NCI-H1092 treated with DMSO at 0.1 percent for 48 hours (cell line): ENCODE measurements at regions not wholly inside any gene's neighbourhood (a gene's known extent, or its start where the extent isn't known, plus 50 kb on each side); places are given as distances from the start of the nearest gene placed in this dataset.

Experiments
- DNase-seq: peaks from one replicate; lab custom pipeline; 2025; lab: John Stamatoyannopoulos, UW

DNA sequence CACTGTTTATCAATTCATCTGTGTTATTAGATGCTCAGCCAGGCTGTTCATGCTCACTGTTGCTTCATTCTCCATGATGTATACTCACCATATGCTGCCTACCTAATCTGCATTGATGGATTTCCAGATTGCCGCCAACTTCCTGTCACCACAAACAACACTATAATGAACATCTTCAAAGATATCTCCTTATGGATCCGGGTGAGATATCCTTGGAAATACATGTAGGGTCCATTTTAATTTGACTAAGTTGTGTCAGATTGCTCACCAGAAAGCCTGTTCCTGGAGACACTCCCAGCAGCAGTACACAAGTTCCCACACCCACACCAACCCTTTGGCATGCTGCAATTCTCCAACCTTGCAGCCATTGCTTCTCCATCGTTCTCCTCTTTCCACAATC, 547.5 kb upstream of the TNP1 start:
- no peak for DNase-seq

DNA sequence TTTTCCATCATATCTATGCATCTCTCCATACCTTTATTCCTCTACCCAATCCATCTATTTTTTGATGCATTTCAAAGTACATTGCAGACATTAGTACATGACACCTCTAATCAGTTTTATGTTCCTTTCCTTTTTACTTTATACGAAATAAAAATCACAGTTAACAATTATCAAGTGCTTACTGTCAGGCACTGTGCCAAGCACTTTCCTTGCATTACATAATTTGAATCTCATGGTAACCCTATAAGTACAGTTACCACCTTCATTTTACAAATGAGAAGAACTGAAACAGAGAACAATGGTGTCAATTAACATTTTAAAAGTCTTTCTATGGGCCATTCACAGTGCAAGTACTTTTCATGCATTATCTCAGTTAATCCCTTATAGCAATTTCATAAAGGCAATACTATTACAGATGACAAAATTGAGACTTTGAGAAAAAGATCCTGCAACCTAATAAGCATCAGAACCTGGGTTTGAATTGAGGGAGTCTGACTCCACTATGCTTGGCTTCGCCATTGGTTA, 544.4 kb upstream of the TNP1 start:
- DNase-seq: no peak

GRCh38 chr2:217402761-217403383, 543.0 kb upstream of the TNP1 start:
- DNase-seq: no peak

GRCh38 chr2:217402144-217402543, 542.3 kb upstream of the TNP1 start:
- no peak for DNase-seq

DNA sequence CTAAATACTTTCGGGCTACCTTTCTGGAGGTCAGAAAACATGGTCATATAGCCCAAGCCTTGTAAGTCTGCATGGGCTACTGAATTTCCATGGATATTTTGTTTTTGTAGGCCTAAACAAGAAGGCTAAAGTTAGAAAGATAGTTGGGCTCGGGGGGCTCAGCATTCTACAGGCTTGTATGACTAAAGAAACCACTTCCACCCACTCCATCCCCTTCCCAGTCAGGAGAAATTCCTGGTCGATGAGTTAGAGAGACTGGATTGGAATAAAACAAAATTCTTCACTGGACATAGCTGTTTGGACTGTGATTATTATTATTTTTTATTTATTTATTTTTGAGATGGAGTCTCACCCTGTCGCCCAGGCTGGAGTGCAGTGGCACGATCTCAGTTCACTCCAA, 539.4 kb upstream of the TNP1 start:
- no peak for DNase-seq

- DNase-seq: no peak
Measured at GRCh38 chr2:217398860-217399259, 539.0 kb upstream of the TNP1 start.

- DNase-seq: no peak
Measured at GRCh38 chr2:217398101-217398500, 538.2 kb upstream of the TNP1 start.

DNA sequence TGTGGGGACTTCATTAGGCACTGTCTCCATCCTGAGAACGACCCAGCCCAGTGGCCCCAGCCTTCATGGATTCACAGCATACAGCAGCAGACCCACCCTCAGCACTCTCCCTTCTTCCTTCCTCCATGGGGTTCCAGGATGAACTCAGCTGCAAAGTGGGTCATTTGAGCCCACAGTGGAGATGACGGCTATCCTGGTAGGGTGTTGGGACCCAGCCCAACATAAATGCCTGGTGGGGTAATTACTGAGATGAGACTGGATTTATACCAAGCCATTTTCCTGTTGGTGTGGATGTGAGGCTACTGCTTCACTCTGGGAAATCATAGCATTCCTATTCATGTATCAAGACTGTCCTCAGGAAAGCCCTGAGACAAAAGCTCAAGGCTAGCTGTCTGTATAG, 536.7 kb upstream of the TNP1 start:
- no peak for DNase-seq

DNA sequence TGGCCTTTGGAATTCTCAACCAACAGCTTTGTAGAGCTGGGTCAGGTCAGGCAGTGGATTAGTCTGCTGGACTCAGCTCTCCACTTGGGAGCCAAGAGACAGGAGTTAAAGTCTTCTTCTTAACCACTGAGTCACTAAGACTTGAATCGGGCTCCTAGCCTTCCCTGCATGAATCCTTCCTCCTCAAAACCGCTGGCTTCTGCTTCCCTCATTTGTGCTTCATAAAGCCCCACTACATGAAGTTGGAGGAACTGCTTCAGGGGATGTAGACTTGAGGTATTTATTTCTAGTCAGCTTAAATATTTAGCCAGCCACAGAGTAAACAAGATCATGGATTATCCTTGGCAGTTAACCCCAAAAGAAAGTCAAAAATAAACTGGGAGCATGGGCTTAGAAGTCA, 536.3 kb upstream of the TNP1 start:
- DNase-seq: no peak

GRCh38 chr2:217394510-217395351, 534.9 kb upstream of the TNP1 start:
- no peak for DNase-seq

DNA sequence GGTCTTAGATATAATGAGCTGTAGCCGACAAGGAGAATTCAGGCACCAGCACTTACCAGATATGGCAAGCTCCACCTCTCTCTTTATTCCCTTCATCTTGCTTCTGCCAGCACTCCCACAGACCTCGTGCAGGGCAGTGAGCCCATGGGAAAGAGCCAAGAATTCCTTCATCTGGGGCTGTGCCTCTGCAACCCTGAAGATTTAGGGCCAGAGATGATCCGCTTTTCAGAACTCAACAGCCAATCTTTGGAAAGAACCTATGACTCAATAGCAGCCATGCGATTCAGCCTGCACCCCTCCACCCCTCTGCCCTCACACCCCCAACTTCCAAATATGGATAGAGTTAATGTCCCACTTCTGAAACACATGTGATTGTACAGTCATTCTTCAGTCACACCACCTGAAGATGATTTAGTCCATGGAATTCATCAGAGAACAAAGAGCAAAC, 533.7 kb upstream of the TNP1 start:
- DNase-seq: no peak

GRCh38 chr2:217392930-217393584, 533.2 kb upstream of the TNP1 start:
- no peak for DNase-seq

DNA sequence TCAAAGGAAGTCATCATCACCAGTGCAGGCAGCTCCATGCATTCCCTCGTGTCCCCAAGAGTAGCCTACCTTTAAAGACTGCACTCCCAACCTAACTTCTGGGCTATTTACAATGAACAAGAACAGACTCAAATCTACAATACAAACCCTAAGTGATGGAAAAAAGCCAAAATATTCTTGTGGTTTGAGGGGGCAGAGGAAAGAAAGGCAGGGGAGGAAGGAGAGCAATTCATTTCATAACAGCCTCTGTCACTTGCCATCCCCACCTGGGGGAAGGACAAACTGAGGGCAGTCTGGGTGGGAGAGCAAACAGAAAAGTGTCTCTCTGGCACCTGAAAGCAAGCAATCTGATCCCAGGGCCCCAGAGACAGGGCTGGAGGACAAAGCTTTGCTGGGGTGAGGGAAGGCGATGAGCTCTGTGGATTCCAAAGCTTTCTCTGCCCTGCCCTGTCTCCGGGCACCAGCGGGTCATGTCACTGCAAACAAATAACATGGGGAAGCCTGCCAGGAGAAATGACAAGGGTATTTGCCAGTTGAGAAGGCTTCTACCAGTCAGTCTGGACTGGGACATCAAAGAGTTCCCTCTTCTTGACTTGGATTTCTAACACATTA, 528.0 kb upstream of the TNP1 start:
- DNase-seq: no peak

- DNase-seq: no peak
Measured at GRCh38 chr2:217386041-217386440, 526.2 kb upstream of the TNP1 start.

DNA sequence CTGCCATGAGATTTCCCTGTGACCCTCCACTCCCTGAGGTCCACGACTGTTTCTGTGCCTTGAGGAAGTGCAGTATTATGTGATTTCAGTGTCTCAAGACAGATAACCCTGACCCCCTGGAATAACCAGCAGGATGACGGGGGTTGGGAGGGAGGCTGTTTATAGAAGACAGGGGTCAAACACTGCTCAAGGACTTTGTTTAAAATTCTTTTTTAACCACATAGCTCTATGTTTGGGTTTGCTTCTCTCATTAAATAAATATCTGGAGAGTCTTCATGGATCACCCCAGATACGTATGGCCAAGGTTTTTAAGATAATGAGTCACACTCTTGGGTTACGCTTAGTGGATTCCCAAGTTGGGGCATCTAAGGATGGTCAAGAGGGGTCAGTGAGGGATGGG, 523.8 kb upstream of the TNP1 start:
- DNase-seq: no peak

GRCh38 chr2:217382794-217383193, 522.9 kb upstream of the TNP1 start:
- no peak for DNase-seq

DNA sequence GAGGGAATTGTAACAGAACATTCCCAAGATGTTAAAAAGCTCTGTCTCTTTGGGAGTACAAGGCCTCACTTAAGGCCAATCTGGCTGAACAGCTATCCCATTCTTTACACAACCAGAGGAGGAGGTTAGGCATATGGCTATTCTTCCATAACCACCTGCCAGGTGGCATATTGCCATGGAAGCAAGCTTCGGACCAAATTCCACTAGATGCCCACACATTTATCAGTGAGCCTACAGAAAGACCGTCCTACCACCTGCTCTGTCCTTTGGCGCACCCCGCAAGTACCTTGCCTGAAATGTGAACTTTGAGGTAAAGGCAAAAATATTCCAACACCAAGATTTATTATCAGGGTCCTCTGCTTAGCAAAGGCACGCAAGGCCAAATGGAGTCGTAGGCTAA, 519.9 kb upstream of the TNP1 start:
- DNase-seq: no peak

GRCh38 chr2:217372794-217373193, 512.9 kb upstream of the TNP1 start:
- no peak for DNase-seq

DNA sequence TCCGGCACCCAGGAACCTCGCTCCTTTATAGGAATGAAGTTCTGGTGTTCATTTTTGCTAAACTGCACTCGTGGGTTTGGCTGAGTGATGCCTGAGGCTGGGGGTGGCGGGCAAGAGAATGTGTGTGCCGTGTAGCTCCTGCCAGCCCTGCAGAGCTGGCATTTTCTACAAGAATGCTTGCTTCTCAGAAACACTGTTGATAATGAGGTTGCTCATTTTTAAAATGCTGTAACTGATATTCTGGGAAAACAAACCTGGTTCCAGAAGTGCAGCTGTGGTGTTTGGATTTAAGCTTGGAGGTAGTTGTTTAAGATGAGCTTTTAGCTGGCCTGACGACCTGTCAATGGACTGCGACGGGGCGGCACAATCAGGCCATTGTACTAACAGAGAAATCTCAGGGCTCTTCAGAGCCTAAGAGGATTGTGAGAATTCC, 511.9 kb upstream of the TNP1 start:
- DNase-seq: no peak

DNA sequence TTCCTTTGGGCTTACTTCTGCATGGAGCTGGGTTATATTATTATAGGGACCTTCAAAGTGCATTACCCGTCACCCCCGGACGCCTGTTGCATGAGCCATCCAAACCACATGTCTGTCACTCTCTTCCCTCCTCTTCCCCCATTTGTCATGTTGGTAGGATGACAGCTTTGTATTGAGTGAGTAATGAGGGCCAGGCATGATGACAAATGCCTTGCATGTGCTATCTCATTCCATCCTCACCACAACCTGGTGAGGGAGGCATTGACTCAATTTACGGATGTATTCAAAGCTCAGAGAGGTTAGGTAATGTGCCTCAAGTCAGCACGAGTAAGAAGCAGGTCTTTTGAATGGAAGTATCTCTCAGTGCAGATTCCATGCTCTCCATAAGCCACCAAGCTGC, 510.5 kb upstream of the TNP1 start:
- DNase-seq: no peak

GRCh38 chr2:217367464-217367863, 507.6 kb upstream of the TNP1 start:
- DNase-seq: no peak

GRCh38 chr2:217366966-217367365, 507.1 kb upstream of the TNP1 start:
- no peak for DNase-seq
